K562 (cell line): ENCODE measurements at regions not wholly inside any gene's neighbourhood (a gene's known extent, or its start where the extent isn't known, plus 50 kb on each side); places are given as distances from the start of the nearest gene placed in this dataset.

Experiments used
- ATAC-seq: fragments of 200-7000 bp; cut with Tn5 transposase; 3 replicates; pipeline ENCODE4 v1.9.1; 2020; ENCODE audit warnings: moderate library complexity
- BruUV-seq: library from RNA; stranded (reverse); fragments of 400-500 nt; replicated peaks from 2 replicates; lab custom pipeline; 2021; lab: Mats Ljungman, UMichigan
- CTCF ChIA-PET: fragments of 300-600 bp; formaldehyde crosslinking; extraction: SDS; loops from one replicate; lab custom pipeline; 2021; ENCODE audit warnings: low intra/inter-chr PET ratio; lab: Yijun Ruan, JAX
- POLR2A ChIA-PET: fragments of 300-600, 350-650 bp; sonication (Branson Sonifier 250); formaldehyde crosslinking; extraction: SDS; loops from one replicate; lab custom pipeline; 2021; ENCODE audit warnings: antibody characterized with exemption, inconsistent platforms; lab: Yijun Ruan, JAX
- DNase-seq, 4 experiments: peaks; one replicate each; pipeline versions ENCODE4 v3.0.0 to v3.0.0-alpha.2; 2011 to 2018; ENCODE audit warnings: low spot score in 3 of 4, mixed read lengths in 3 of 4; ENCODE audit errors: extremely low read depth in 1 of 4
- FAIRE-seq: peaks from 2 replicates; lab custom pipeline; 2011; peaks lifted over from hg19 to GRCh38; lab: Jason Lieb, UNC
- H2AFZ ChIP-seq: 2 replicates; pipeline ENCODE4 v1.6.0; 2011; ENCODE audit warnings: low read depth, low read length, control low read depth, inconsistent platforms
- H3K27ac ChIP-seq: fragments of 200-600 bp; 3 replicates; pipeline ENCODE4 v1.8.0; 2011; ENCODE audit warnings: low read depth, mild to moderate bottlenecking, control low read depth, inconsistent platforms, low read length, moderate library complexity, mixed read lengths; ENCODE audit errors: extremely low read depth
- H3K27me3 ChIP-seq, 2 experiments: fragments of 300-600 bp in 1 of 2; 2 replicates in 1 of 2; 3 replicates in 1 of 2; pipeline versions ENCODE4 v1.6.0 to v1.8.0; 2011; ENCODE audit warnings: inconsistent platforms in 2 of 2, low read length in 2 of 2, mild to moderate bottlenecking in 1 of 2, mixed read lengths in 1 of 2, moderate library complexity in 1 of 2; ENCODE audit not compliant: control insufficient read depth in 2 of 2, insufficient read depth in 2 of 2
- H3K36me3 ChIP-seq: fragments of 300-600 bp; 3 replicates; pipeline ENCODE4 v1.8.0; 2011; ENCODE audit warnings: mild to moderate bottlenecking, low read length, inconsistent platforms; ENCODE audit not compliant: control insufficient read depth, insufficient read depth
- H3K4me1 ChIP-seq, 2 experiments: fragments of 200-600 bp in 1 of 2; replicated peaks in 1 of 2; 2 replicates in 1 of 2; 3 replicates in 1 of 2; pipeline versions ENCODE4 v1.5.1 to v1.8.0; 2011; ENCODE audit warnings: inconsistent platforms in 2 of 2, low read length in 2 of 2, mild to moderate bottlenecking in 1 of 2, mixed read lengths in 1 of 2, moderate library complexity in 1 of 2; ENCODE audit not compliant: control insufficient read depth in 2 of 2, insufficient read depth in 2 of 2
- H3K4me2 ChIP-seq: 2 replicates; pipeline ENCODE4 v1.6.1; 2011; ENCODE audit warnings: low read length, control low read depth, inconsistent platforms, mixed read lengths; ENCODE audit not compliant: insufficient read depth
- H3K4me3 ChIP-seq: fragments of 200-600 bp; sonication (generic), shearing (Covaris generic); 2 replicates; pipeline ENCODE4 v1.5.1; 2016; ENCODE audit warnings: control low read depth, inconsistent platforms
- H3K79me2 ChIP-seq: fragments of 200-600 bp; 3 replicates; pipeline ENCODE4 v1.8.0; 2011; ENCODE audit warnings: low read length, inconsistent platforms; ENCODE audit not compliant: control insufficient read depth, insufficient read depth
- H3K9ac ChIP-seq, 2 experiments: 2 replicates each; pipeline versions ENCODE4 v1.6.0 to v1.6.1; 2011; ENCODE audit warnings: low read depth in 2 of 2, low read length in 2 of 2, control low read depth in 1 of 2, inconsistent platforms in 1 of 2, mild to moderate bottlenecking in 1 of 2, mixed read lengths in 1 of 2; ENCODE audit not compliant: insufficient read depth in 1 of 2
- H3K9me1 ChIP-seq: one replicate; pipeline ENCODE4 v1.6.0; 2011; ENCODE audit warnings: inconsistent platforms, mild to moderate bottlenecking, low read length, moderate library complexity; ENCODE audit not compliant: control insufficient read depth, insufficient read depth
- H3K9me3 ChIP-seq: replicated peaks from 2 replicates; pipeline ENCODE4 v1.5.1; 2011; ENCODE audit warnings: low read depth, low read length, inconsistent platforms; ENCODE audit not compliant: control insufficient read depth, insufficient read depth
- H4K20me1 ChIP-seq: replicated peaks from 2 replicates; pipeline ENCODE4 v1.6.1; 2011; ENCODE audit warnings: low read length, inconsistent platforms, mixed read lengths; ENCODE audit not compliant: control insufficient read depth, insufficient read depth
- CREB3L1 ChIP-seq: fragments of 450-650 bp; IDR thresholded peaks from 2 replicates; pipeline ENCODE4 v1.6.1; 2014; ENCODE audit warnings: low read depth, mild to moderate bottlenecking, moderate library complexity, borderline replicate concordance
- CSDE1 ChIP-seq, 2 experiments: fragments of 450-650 bp; IDR thresholded peaks; 2 replicates each; pipeline ENCODE4 v1.6.1; 2016; ENCODE audit warnings: mild to moderate bottlenecking in 1 of 2
- E2F6 ChIP-seq, 2 experiments: IDR thresholded peaks; 2 replicates each; pipeline ENCODE4 v1.6.1; 2011; ENCODE audit warnings: borderline replicate concordance in 1 of 2, control low read depth in 1 of 2, low read depth in 1 of 2, low read length in 1 of 2, mild to moderate bottlenecking in 1 of 2, mixed read lengths in 1 of 2, moderate library complexity in 1 of 2; ENCODE audit not compliant: insufficient read depth in 1 of 2, insufficient read length in 1 of 2, poor library complexity in 1 of 2, severe bottlenecking in 1 of 2; ENCODE audit errors: extremely low read depth in 1 of 2
- ESRRA ChIP-seq: fragments of 450-650 bp; IDR thresholded peaks from 2 replicates; pipeline ENCODE4 v1.6.1; 2014; ENCODE audit warnings: low read depth, mild to moderate bottlenecking, moderate library complexity, borderline replicate concordance
- ETS1 ChIP-seq: conservative IDR thresholded peaks from 2 replicates; pipeline ENCODE4 v1.6.1; 2011; ENCODE audit warnings: low read depth, mild to moderate bottlenecking, low read length; ENCODE audit not compliant: control insufficient read depth
- PHF8 ChIP-seq: fragments of 200-600 bp; sonication (generic); IDR thresholded peaks from 2 replicates; pipeline ENCODE4 v1.6.1; 2012; ENCODE audit warnings: mixed run types, mild to moderate bottlenecking, inconsistent platforms, low read length, moderate library complexity, borderline replicate concordance
- SUPT5H ChIP-seq: fragments of 450-650 bp; IDR thresholded peaks from 2 replicates; pipeline ENCODE4 v1.6.1; 2016
- TRIM24 ChIP-seq, 2 experiments: fragments of 450-650 bp; IDR thresholded peaks; 2 replicates each; pipeline ENCODE4 v1.6.1; 2016
- ZBTB1 ChIP-seq: sonication (generic); formaldehyde crosslinking; IDR thresholded peaks from 2 replicates; pipeline ENCODE4 v1.8.1; 2023; ENCODE audit warnings: missing genetic modification reagents, low read depth, mild to moderate bottlenecking, borderline replicate concordance
- ZBTB17 ChIP-seq: fragments of 450-650 bp; formaldehyde crosslinking; IDR thresholded peaks from 2 replicates; pipeline ENCODE4 v1.4.0; 2020; ENCODE audit warnings: mild to moderate bottlenecking
- ZBTB2 ChIP-seq: fragments of 450-650 bp; IDR thresholded peaks from 2 replicates; pipeline ENCODE4 v1.6.1; 2016; ENCODE audit warnings: antibody characterized with exemption
- ZNF395 ChIP-seq: fragments of 200-800 bp; sonication (Bioruptor generic); IDR thresholded peaks from 2 replicates; pipeline ENCODE4 v1.6.1; 2017; ENCODE audit warnings: missing genetic modification characterization, missing compliant biosample characterization
- ZNF584 ChIP-seq: fragments of 200-800 bp; sonication (Bioruptor generic); IDR thresholded peaks from 2 replicates; pipeline ENCODE4 v1.6.1; 2016; ENCODE audit warnings: low read depth, mild to moderate bottlenecking, missing genetic modification characterization, missing compliant biosample characterization
- WGBS: fragments of 100-300 bp; shearing (Covaris generic); methylation state at CpG from one replicate; pipeline ENCODE4 v1.1.6; 2016; ENCODE audit warnings: low coverage, mixed read lengths; ENCODE audit not compliant: insufficient coverage; ENCODE audit errors: missing lambda C conversion rate; 5-methylcytosine and 5-hydroxymethylcytosine counted together
- in situ Hi-C: fragments of 300-500 bp; cut with MboI; formaldehyde crosslinking; loops from 4 replicates; pipeline ENCODE4 v1.15.0; 2018; ENCODE audit warnings: inconsistent platforms, mixed read lengths
- intact Hi-C: fragments of 100-400 bp; cut with micrococcal nuclease; formaldehyde crosslinking; loops from 2 replicates; pipeline ENCODE4 v1.14.2; 2022

- Histone ChIP-seq H4K20me1 (no peaks in the 10 kb centered on the region), H3K27ac (peak overlapping the region; percentile 80), H3K9me3 (no peaks in the 10 kb centered on the region), H3K79me2 (no peaks in the 10 kb centered on the region), H3K27me3 (peaks cover 5 to 28% of the 10 kb centered on the region in 2 experiments; a peak in 4 of 5 replicates), H3K4me1 (peaks cover 32 to 35% of the 10 kb centered on the region in 2 experiments), H3K9ac (peak overlapping the region; percentile 81 to 88), H2AFZ (peak overlapping the region; percentile 92), H3K36me3 (no peaks in the 10 kb centered on the region), H3K4me2 (peak overlapping the region; percentile 73), H3K9me1 (no peaks in the 10 kb centered on the region), H3K4me3 (peak overlapping the region; percentile 44)
- 2% methylated on average over 22 of the region's 42 CpGs for WGBS
- FAIRE-seq (no peak), ATAC-seq (peak; percentile 66), DNase-seq (peak in 3 of 4 experiments; percentile 74 to 80 (median 80))
- intact Hi-C loops, result loop anchor here (1.0 to 5.0 kb wide), 4 partner anchors 46 to 108 kb away; partner anchors contain the start of gene ZMIZ1
- in situ Hi-C loops, result no loop called here
- POLR2A ChIA-PET, result interaction anchor here (0.6 to 2.4 kb wide), 16 partner anchors 9 to 1214 kb away, joined by 3 to 12 read pairs (median 4); no protein-coding TSS in a partner anchor
- no TSS peak for BruUV-seq
- CTCF ChIA-PET, result no interaction called here
- TF ChIP-seq TRIM24 (IDR thresholded peaks at IDR 0.05), result peak in 1 of 2 experiments; percentile 17; a peak in 2 of 4 replicates
- 0 out of 2 replicates have a peak, but pooled peaks have one; percentile 23 for TF ChIP-seq ETS1
- peak in 1 of 2 experiments; percentile 29 for TF ChIP-seq E2F6 (IDR thresholded peaks at IDR 0.05; ENCODE audit: borderline replicate concordance in 1 of 2, extremely low read depth in 1 of 2, insufficient read depth in 1 of 2, insufficient read length in 1 of 2, low read depth in 1 of 2, low read length in 1 of 2, poor library complexity in 1 of 2, severe bottlenecking in 1 of 2)
- TF ChIP-seq ZBTB17, result no peak
- 0 out of 2 replicates have a peak, but pooled peaks have one; percentile 31 for TF ChIP-seq SUPT5H
- TF ChIP-seq ZNF584, result peak; percentile 11; the same call in 1 of the 2 replicates
- TF ChIP-seq CREB3L1, result no peak
- TF ChIP-seq PHF8, result peak; percentile 22; the same call in 1 of the 2 replicates
- TF ChIP-seq ESRRA, result no peak
- TF ChIP-seq ZBTB2, result 0 out of 2 replicates have a peak, but pooled peaks have one; percentile 20
- TF ChIP-seq CSDE1 (IDR thresholded peaks at IDR 0.05), result 0 out of 4 replicates have a peak, but pooled peaks of 1 of the 2 experiments have one; percentile 42
- TF ChIP-seq ZNF395 (CRISPR knock-in tag), result peak; percentile 41; the same call in 1 of the 2 replicates
- TF ChIP-seq ZBTB1 (CRISPR knock-in tag), result no peak
Measured at GRCh38 chr10:78973901-78974616, 94.7 kb upstream of the ZMIZ1 start.
